A673 (cell line): ENCODE measurements at regions not wholly inside any gene's neighbourhood (a gene's known extent, or its start where the extent isn't known, plus 50 kb on each side); places are given as distances from the start of the nearest gene placed in this dataset.

Source experiments
- BruUV-seq: library from RNA; stranded (reverse); fragments of 400-500 nt; replicated peaks from 2 replicates; lab custom pipeline; 2021; lab: Mats Ljungman, UMichigan
- CTCF ChIA-PET: fragments of 300-600 bp; sonication (Branson Sonifier 250); formaldehyde crosslinking; loops from one replicate; lab custom pipeline; 2022; ENCODE audit warnings: antibody characterized with exemption; lab: Charles Lee
- POLR2A ChIA-PET: fragments of 300-600 bp; sonication (Branson Sonifier 250); formaldehyde crosslinking; loops from one replicate; lab custom pipeline; 2022; ENCODE audit warnings: antibody characterized with exemption; ENCODE audit not compliant: low non-redundant PET; lab: Charles Lee
- DNase-seq: peaks from one replicate; pipeline ENCODE4 v3.0.0-alpha.2; 2015; ENCODE audit warnings: low spot score
- H3K27ac ChIP-seq: fragments of 200-600 bp; sonication (generic); 2 replicates; pipeline ENCODE4 v1.5.1; 2016; ENCODE audit warnings: mixed run types, low read depth, mild to moderate bottlenecking, mixed read lengths, antibody characterized with exemption, low read length; ENCODE audit not compliant: poor library complexity, severe bottlenecking
- H3K27me3 ChIP-seq: fragments of 200-600 bp; sonication (generic); replicated peaks from 2 replicates; pipeline ENCODE4 v1.6.1; 2017; ENCODE audit warnings: mixed run types, low read depth, mild to moderate bottlenecking, mixed read lengths, antibody characterized with exemption, low read length; ENCODE audit not compliant: insufficient read depth, poor library complexity
- H3K36me3 ChIP-seq: fragments of 200-600 bp; sonication (generic); 2 replicates; pipeline ENCODE4 v1.6.1; 2016; ENCODE audit warnings: mixed run types, mild to moderate bottlenecking, mixed read lengths, antibody characterized with exemption, low read length; ENCODE audit not compliant: insufficient read depth, poor library complexity, severe bottlenecking
- H3K4me1 ChIP-seq: fragments of 200-600 bp; sonication (generic); 2 replicates; pipeline ENCODE4 v1.6.1; 2017; ENCODE audit warnings: mixed run types, mild to moderate bottlenecking, mixed read lengths, antibody characterized with exemption, low read length; ENCODE audit not compliant: insufficient read depth, poor library complexity, severe bottlenecking
- H3K4me3 ChIP-seq: fragments of 200-600 bp; sonication (generic); 2 replicates; pipeline ENCODE4 v1.5.1; 2016; ENCODE audit warnings: low read depth, mixed run types, mild to moderate bottlenecking, mixed read lengths, low read length; ENCODE audit not compliant: poor library complexity, severe bottlenecking
- H3K9me3 ChIP-seq: fragments of 200-600 bp; sonication (generic); 2 replicates; pipeline ENCODE4 v1.6.1; 2016; ENCODE audit warnings: mixed run types, low read depth, mild to moderate bottlenecking, mixed read lengths, antibody characterized with exemption, low read length; ENCODE audit not compliant: poor library complexity, severe bottlenecking
- EZH2 ChIP-seq: fragments of 200-600 bp; sonication (generic); IDR thresholded peaks from 2 replicates; pipeline ENCODE4 v1.6.1; 2017; ENCODE audit warnings: borderline replicate concordance, low read depth, mild to moderate bottlenecking, mixed read lengths, antibody characterized with exemption, low read length; ENCODE audit not compliant: poor library complexity, severe bottlenecking
- intact Hi-C: fragments of 100-400 bp; cut with micrococcal nuclease; formaldehyde crosslinking; loops from one replicate; pipeline ENCODE4 v1.10.0; 2022; ENCODE audit not compliant: unreplicated experiment
- TF ChIP-seq, protein P1 (sequence below): fragments of 300-800, 200-600 bp; sonication (generic); conservative IDR thresholded peaks from 2 replicates; pipeline ENCODE4 v1.5.1; 2017; ENCODE audit warnings: low read depth, mild to moderate bottlenecking, antibody characterized with exemption, low read length, moderate library complexity, mixed read lengths

DNA sequence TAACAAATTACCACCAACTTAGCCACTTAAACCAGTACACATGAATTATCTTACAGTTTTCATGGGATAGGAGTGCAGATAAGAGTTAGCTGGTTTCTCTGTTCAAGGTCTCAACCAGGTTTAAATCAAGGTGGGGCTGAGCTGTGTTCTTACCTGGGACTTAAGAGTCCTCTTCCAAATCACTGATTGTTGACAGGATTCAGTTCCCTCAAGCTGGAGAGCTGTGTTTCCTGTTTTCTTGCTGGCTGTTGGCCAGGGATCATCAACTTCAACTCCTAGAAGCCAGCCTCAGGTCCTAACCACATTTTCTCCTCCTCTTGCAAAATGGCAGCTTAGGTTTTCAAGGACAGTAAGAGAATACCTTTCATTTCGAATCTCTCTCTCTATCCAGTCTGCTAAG lies 123.8 kb upstream of the CHRM3 start:
- Histone ChIP-seq H3K9me3 (no peaks in the 10 kb centered on the region), H3K4me3 (no peak overlapping the region), H3K4me1 (no peaks in the 10 kb centered on the region), H3K27me3 (no peaks in the 10 kb centered on the region), H3K36me3 (no peaks in the 10 kb centered on the region), H3K27ac (no peak overlapping the region)
- CTCF ChIA-PET = no interaction called here
- TF ChIP-seq, protein P1, sequence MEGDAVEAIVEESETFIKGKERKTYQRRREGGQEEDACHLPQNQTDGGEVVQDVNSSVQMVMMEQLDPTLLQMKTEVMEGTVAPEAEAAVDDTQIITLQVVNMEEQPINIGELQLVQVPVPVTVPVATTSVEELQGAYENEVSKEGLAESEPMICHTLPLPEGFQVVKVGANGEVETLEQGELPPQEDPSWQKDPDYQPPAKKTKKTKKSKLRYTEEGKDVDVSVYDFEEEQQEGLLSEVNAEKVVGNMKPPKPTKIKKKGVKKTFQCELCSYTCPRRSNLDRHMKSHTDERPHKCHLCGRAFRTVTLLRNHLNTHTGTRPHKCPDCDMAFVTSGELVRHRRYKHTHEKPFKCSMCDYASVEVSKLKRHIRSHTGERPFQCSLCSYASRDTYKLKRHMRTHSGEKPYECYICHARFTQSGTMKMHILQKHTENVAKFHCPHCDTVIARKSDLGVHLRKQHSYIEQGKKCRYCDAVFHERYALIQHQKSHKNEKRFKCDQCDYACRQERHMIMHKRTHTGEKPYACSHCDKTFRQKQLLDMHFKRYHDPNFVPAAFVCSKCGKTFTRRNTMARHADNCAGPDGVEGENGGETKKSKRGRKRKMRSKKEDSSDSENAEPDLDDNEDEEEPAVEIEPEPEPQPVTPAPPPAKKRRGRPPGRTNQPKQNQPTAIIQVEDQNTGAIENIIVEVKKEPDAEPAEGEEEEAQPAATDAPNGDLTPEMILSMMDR = no peak
- TF ChIP-seq EZH2 = no peak
- DNase-seq = no peak
- POLR2A ChIA-PET = no interaction called here
- no TSS peak for BruUV-seq
- intact Hi-C loops = no loop called here

DNA sequence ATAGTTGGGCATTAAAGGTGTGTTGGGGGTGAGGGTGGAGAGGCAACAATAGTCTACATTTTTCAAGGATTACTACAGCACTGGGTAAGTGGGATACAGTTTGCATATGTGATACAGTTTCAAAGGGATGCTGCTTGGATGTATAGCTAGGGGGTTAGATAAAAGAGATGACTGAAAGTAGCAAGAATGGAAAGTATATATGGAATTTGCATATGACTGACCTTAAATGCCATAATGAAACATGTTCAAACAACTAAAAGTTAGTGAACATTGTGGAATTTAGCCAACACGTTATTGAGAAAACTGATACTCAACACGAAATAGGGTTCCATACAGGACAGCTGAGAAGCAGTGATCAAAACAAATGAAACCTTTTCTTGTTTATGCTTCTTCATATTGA lies 124.8 kb upstream of the CHRM3 start:
- Histone ChIP-seq H3K27me3 (no peaks in the 10 kb centered on the region), H3K36me3 (no peaks in the 10 kb centered on the region), H3K27ac (no peak overlapping the region), H3K4me1 (no peaks in the 10 kb centered on the region), H3K4me3 (no peak overlapping the region), H3K9me3 (no peaks in the 10 kb centered on the region)
- ChIA-PET CTCF (no interaction called here), POLR2A (no interaction called here)
- DNase-seq = no peak
- intact Hi-C loops = no loop called here
- TF ChIP-seq, protein P1 = no peak
- TF ChIP-seq EZH2 = no peak
- BruUV-seq = no TSS peak

DNA sequence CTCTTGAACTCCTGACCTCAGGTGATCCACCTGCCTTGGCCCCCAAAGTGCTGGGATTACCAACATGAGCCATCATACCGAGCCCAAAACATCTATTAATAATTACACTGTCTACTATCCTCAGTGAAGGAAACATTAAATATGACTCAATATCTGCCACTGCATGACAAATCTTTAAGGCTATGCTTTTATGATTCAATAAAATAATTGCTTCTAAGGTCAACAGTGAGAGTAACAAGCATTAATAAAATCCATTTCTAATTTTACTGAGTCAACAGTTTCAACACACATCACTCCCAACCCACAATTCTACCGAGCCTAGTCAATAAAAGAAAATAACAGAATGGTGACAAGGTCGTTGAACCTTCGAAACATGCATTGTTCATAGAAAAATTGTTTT lies 125.5 kb upstream of the CHRM3 start:
- POLR2A ChIA-PET = no interaction called here
- TF ChIP-seq, protein P1 = no peak
- TF ChIP-seq EZH2 = no peak
- no peak overlapping the region for H3K4me3 ChIP-seq
- BruUV-seq = no TSS peak
- intact Hi-C loops = no loop called here
- CTCF ChIA-PET = no interaction called here
- no peaks in the 10 kb centered on the region for H3K36me3 ChIP-seq
- no peaks in the 10 kb centered on the region for H3K27me3 ChIP-seq
- no peaks in the 10 kb centered on the region for H3K9me3 ChIP-seq
- no peak overlapping the region for H3K27ac ChIP-seq
- H3K4me1 ChIP-seq = no peaks in the 10 kb centered on the region
- no peak for DNase-seq
